HG02678 (cell line): ENCODE measurements at regions not wholly inside any gene's neighbourhood (a gene's known extent, or its start where the extent isn't known, plus 50 kb on each side); places are given as distances from the start of the nearest gene placed in this dataset.
A peak's percentile ranks its signal among the peaks of the same experiment; 100 is the strongest.

Experiments used
- ATAC-seq: cut with Tn5 transposase; IDR thresholded peaks from one replicate; pipeline ENCODE4 v1.9.1; 2021; ENCODE audit warnings: mild to moderate bottlenecking, moderate library complexity; ENCODE audit not compliant: unreplicated experiment

DNA sequence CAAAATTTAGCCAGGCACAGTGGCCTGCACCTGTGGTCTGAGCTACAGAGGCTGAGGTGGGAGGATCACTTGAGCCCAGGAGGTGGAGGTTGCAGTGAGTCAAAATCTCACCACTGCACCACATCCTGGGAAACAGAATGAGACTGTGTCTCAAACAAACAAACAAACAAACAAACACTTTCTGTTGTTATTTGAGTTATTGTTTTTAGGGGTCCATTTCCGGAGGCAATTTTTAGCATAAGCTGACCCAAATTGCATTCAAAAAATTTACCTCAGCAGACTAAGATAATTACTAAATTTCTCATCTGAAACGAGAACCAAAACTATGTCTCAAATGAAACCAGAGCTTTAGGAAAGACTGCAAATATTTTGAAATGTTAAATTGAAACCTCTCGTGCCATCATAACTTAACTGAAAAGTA lies 1485.1 kb downstream of the EFNA5 start:
- no peak for ATAC-seq

DNA sequence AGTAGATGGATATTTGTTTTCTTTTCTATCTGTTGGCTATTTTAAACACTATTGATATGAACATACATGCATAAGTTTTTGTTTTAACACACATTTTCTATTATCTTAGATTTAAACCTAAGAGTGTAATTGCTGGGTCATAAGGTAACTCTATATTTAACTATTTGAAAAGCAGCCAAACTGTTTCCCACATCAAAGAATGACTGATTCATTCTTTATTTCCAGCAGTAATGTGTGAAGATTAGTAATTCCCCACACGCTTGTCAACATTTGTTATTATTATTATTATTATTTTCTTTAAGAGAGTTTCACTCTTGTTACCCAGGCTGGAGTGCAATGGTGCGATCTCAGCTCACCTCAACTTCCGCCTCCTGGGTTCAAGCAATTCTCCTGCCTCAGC lies 1495.8 kb downstream of the EFNA5 start:
- ATAC-seq: no peak

DNA sequence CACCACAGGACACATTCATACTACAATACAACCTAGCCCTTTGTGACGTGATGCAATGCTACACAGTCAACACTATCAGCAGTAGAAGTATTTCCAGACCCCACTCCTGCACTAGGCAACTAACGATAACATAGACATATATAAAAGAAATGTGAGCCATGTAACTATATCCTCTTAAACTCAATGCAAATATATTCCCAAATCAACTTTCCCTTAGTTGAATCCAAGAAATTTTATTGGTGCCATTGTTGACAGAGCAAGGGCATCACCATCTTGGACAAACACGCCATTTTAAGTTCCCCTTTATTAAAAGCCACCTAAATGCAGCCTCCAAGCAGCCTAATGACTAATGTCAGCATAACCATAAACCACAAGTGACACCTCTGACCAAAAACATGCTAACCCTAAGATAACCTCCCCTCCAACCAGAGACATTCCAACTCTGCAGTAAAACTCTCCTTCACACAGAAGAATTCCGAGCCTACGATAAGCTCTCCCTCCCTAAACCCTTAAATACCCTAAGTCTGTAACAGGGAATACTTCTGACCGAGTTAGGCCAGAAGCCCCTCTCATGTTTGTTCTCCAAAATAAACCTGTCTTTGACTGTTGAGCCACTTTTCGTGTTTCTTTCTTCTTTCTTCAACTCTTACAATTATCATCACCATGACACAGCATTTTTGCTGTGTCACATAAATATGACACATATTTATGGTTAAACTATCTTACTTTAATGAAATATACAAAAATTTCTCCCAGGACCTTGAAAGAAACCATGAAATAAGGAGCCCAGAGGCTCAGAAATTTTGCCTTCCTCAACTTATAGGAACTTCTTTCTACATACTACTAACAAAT lies 1497.8 kb downstream of the EFNA5 start:
- no peak for ATAC-seq

DNA sequence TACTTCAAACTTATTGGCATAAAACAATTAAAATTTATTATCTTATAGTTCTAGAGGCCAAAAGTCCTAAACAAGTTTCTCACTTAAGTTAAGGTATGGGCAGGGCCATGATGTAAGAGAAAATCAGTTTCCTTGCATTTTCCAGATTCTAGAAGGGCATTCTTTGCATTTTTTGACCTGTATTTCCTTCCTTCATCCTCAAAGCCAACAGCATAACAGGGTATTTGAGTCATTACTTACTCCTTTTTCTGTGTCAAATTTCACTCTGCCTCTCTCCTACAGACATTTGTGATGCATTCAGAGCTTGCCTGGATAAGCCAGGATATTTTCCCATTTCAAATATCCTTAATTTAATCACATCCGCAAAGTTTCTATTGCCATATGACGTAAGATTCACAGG lies 1499.0 kb downstream of the EFNA5 start:
- ATAC-seq: no peak

DNA sequence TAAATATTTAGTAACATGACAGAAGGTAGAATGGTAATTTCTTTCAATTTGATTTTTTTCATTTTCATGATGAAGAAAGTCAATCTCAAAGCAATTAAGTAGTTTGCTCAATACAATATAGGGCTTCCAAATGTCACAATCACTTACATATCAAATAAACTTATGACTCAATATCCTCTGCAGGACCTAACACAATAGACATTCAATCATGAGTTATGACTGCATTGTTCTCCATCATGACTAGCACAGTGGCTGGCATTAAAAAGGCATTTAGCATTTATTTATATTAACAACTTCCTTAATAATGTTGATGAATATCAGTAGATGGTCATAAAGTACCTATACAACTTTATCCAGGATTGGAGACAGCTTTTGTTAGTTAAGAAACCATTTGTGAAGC lies 1499.6 kb downstream of the EFNA5 start:
- ATAC-seq: no peak

DNA sequence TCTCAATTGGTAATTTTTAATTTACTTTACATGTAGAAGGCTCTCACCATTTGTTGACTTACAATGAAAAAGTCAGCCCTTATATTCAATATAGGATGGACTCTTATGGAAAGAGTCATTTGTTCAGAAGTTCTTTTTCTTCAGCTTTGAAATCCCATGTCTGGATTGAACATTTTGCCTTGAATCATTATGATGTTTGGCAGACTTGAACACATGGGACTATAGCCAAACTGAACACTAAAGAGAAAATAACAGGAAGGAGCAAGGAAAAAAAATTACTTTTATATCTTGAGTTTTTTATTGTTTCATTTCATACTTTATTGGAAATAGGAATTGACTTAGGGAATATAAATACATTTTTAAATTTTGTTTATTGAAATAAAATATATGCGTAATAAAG lies 1503.0 kb downstream of the EFNA5 start:
- ATAC-seq: no peak

DNA sequence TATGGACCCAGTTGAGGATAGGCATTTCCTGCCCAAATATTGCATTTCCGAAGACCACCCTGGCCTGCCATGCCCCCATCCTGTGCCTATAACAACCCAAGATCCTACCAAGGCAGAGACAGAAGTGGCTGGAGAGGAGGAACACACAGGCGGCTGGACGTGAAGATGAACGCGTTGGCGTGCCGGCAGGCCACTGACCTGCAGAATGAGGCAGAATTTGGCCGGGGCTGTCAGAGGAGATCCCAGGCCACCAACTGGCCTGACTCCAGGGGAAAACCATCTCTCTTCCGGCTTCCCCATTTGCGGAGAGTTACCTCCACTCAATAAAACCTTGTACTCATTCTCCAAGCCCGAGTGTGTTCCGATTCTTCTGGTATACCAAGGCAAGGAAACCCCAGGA lies 1507.5 kb downstream of the EFNA5 start:
- ATAC-seq: no peak

DNA sequence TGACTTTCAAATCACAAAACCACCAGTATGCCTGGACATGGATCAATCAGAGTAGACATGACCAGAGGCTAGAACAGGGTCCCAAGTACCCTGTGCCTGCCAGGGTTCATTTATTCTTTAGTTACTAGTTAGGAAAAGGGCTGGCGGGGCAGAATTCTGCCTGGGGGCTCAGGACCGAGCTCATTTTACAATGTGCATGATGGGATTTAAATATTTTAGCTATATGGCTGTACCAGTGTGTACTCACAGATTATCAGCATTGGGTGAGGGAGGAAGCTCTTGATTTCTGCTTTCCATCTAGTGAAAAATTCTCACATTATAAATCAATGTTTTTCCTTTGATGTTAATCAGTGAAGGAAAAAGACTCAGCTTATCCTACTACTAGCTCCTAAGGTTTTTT lies 1511.1 kb downstream of the EFNA5 start:
- no peak for ATAC-seq

DNA sequence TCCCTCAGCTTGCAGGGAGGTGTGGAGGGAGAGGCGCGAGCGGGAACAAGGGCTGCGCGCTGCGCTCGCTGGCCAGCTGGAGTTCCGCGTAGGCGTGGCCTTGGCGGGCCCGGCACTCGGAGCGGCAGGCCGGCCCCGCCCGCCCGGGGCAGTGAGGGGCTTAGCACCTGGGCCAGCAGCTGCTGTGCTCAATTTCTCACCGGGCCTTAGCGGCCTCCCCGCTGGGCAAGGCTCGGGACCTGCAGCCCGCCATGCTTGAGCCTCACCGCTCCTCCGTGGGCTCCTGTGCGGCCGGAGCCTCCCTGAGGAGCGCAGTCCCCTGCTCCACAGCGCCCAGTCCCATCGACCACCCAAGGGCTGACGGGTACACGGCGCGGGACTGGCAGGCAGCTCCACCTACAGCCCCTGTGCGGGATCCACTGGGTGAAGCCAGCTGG lies 1516.4 kb downstream of the EFNA5 start:
- ATAC-seq: no peak

DNA sequence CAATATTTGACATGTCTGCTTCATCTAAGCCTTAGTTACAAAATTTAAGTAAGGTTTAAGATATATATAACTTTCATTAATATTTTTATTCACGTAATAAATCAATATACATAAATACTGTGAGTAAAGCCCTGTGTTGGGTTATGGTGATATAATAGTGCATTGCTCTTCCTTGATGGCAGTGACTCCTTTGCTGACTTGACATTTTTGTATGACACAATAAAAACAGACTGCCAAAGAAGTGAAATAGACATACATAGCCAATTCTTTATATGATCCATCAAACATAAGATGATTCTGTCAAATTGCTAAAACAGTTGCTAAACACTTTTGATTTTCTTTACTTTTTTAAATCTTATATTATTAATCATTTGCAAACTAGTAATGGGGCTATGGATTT lies 1518.2 kb downstream of the EFNA5 start:
- no peak for ATAC-seq

DNA sequence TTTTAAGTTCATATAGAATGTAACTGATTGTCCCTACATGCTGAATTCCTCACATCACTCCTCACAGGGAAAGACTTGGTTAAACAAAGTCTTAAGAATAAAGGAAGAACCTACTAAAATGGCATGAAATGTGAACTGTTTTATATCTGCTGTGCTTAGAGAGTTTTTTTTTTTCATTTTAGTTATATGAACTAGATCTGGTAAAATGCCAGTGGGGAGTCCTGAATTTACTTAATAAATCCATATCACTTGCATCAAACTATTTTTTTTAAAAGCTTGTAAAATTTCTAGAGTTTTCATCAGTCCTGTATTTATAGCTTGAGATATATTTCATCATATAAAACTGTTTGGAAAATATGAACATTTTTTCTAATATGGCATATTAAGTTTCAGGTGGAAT lies 1528.6 kb downstream of the EFNA5 start:
- ATAC-seq: no peak

DNA sequence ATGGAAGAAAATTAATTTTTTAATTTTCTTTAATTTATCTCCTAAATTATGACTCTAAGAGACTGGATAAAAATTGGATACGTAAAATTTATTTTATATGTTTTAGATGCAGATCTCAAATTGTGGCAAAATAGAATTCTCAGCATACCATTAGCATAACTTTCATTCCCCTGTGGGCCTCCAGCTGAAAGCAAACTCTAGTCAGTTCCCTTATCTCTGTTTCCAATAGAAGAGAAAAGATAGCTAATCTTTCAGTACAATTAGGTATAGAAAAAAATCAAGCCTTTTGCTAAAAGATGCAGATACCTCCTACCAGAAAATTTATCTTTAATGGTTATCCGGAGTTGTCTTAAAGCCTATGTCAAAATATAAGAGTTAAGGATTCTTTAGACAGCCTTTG lies 1530.6 kb downstream of the EFNA5 start:
- no peak for ATAC-seq

DNA sequence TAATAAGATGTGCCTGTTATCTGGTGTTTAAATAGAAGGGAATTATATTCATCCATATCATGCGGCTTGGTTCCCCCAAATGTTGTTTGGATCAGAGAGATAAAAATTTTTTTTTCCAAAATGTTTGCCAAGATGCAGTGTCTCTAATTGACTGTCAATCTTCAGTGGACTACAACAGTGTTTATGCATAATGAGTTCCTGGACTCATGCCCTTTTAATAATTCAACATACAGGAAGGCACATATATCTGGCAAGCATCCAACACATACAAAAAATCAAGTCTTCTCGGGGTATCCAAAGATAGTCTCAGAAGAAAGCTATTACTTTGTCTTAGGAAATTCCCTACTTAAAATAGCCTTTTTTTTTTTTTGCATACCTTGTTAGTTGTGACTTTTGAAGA lies 1534.7 kb downstream of the EFNA5 start:
- no peak for ATAC-seq

DNA sequence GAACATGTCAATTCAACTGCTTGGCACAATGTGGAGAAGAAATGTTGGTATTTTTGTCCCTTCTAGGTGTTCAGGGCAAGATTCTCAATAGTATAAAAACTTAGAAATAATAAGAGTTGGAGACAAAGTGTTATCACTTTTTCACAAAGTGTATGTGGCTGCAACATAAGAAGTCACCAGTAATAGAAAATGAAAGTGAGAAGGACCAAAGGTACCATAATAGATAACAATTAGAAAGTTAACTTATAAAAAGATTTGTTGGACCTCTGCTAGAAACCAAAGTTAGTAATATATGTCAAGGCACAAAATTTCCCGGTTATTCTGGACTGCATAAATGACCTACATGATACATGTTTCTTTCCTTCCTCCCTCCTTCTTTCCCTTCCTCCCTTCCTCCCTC lies 1535.3 kb downstream of the EFNA5 start:
- no peak for ATAC-seq

DNA sequence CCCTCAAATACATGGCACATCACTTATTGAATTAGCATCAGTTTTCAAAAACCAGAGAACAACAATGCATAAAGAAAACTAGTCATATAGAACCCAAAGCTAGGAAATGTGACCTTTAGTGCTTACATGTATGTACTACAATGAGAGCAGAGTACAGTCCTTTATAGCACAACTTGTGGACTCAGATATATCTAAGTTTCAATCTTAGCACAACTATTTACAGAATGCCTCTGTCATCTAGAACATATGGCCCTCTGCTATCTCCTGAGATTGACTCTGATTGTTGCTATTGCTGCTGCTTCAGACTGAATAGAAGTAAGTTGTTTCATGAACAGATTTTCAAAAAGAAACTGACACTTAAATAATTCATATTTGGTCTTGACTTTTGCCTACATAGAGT lies 1536.2 kb downstream of the EFNA5 start:
- ATAC-seq: no peak

DNA sequence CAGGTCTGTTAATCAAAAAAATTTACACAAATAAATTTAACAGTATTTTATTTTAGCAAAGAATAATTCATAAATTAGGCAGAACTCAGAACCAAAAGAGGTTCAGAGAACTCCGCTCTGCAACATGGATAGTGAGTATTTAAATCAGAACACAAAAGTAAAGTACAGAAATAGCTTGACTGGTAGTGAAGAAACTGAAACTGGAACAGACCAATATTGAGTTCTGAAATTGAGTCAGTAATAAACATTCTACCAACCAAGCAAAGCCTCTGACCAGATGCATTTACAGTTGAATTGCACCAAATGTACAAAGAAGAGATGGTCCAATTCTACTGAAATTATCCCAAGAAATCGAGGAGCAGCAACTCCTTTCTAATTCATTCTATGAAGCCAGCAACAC lies 1542.8 kb downstream of the EFNA5 start:
- ATAC-seq: peak; percentile 79

DNA sequence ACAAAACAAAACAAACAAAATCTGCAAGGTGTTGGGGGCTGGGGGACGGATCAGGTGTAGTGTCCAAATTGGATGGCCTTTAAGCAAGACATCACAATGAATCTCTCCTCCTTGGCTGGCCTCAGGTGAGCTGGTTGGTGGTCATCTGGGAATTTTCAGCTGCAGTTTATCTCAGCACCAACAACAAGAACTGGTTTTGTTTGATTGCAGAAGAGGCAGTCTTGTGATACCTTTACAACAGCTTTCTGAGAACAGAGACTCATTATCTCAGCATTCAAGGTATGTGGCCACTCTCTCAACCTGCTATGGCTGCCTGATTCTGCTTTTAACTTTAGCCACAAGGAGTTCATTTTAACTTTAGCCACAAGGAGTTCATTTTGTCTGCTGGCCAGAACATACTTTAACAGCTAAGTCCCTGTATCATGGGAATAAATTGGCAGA lies 1543.4 kb downstream of the EFNA5 start:
- ATAC-seq: peak; percentile 36

DNA sequence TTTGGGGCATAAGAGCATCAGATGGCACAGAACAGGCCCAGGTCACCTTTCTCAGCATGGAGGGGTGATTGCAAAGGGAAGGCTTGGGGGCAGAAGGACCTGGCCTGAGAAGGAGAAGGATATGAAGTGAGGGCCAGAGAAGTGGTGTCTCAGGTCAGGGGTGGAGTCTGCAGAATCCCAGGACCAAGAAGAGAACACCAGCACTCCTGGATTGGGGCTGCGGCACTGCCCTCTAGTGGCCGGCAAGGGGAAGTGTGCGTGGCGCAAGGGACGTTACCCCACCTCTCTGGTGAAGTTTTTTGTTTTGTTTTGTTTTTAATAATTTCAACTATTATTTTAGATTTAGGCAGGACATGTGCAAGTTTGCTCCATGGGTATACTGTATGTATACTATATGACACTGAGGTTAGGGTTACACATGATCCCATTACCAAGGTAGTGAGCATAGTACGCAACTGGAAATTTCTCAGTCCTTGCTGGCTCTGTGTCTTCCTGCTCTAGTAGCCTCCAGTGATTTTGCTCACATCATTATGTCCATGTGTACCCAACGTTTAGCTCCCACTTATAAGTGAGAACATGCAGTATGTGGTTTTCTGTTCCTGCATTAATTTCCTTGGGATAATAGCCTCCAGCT lies 1548.6 kb downstream of the EFNA5 start:
- peak; percentile 84 for ATAC-seq

DNA sequence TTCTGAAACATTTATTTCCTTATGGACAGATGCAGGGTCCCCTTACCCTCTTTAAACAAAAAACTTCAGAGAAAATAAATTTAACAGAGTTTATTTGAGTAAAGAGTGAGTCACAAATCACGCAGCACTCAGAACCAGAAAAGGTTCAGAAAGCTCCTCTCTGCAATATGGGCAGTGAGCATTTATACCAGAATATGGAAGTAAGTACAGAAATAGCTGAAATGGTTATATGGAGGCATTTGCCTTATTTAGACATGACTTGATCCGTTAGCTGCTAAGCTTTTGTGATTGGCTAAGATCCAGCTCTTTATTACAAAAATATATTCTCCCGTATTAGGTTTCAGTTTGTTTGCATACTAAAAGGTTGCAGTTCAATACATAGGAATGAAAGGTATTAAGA lies 1554.1 kb downstream of the EFNA5 start:
- ATAC-seq: no peak

DNA sequence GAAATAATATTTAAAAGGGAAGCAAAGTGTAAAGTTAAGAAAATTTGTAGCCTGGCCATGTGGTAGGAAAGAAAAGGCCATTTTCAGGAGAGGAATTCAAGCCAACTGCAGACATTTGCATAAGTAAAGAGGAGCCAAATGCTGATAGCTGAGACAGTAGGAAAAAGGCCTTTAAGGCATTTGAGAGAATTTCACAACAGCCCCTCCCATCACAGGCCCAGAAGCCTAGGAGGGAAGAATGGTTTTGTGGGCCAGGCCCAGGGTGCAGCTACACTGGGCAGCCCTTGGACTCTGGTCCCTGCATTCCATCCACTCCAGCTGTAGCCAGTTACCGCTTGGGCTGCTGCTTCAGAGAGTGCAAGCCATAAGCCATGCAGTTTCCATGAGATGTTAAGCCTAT lies 1556.8 kb downstream of the EFNA5 start:
- ATAC-seq: no peak

DNA sequence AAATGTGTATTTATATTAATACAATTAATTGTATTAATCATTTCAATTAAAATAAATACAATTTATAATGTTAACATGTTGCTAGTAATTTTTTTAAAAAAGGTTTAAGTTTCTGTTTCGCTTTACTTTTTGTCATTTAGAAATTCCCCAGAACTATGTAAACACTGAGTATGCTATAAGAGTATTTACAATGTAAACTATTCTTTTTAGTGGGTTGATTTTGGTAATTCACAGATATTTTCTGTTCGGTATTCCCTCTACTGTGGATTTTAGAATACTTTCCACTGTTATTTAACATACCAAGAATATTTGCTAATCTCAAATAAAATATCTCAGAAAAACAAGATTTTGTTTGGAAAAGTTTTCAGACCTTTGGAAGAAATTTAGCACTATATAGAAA lies 1564.4 kb downstream of the EFNA5 start:
- ATAC-seq: no peak

DNA sequence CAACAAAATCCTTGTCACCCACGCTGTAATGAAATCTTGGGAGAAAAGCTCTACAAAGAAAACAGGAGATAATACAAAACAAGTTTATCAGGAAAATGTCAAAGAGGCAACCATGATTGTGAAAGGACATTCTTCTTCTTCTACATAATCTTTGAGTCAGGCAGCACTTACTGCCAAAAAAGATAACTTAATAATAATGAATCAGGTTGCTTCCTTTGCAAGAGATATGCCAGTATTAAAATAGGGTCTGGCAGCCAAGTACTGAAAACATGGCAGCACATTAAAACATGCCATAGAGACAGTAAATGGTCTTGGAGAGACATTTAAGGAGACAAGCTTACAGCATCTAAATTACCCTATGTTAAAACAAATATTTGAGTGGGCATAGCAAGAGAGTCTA lies 1573.4 kb downstream of the EFNA5 start:
- ATAC-seq: no peak

DNA sequence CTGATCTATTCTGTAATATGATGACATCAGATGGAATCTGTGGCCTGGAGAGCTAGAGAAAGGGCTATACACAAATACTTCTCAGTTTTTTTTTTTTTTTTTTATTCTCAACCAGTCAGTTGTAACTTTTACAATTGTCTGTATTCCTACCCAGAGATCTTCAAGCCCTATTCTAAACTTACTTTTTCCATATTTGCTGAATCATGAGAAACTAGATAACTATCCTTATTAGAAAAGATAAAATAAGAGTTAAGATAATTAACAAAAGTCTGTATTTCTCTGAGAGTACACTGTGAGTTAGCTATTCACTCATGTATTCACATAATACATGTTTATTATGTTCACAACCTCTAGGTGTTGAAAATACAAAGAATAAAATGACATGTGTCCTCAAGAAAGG lies 1575.9 kb downstream of the EFNA5 start:
- no peak for ATAC-seq
